HG02870 (cell line): ENCODE measurements at regions not wholly inside any gene's neighbourhood (a gene's known extent, or its start where the extent isn't known, plus 50 kb on each side); places are given as distances from the start of the nearest gene placed in this dataset.
"Not testable (repeated sequence)": the region's sequence is repeated elsewhere in the genome, so short reads cannot be mapped to it uniquely, and the experiment has no call there.

Source experiments
- ATAC-seq: cut with Tn5 transposase; IDR thresholded peaks from one replicate; pipeline ENCODE4 v1.9.1; 2021; ENCODE audit warnings: mild to moderate bottlenecking, moderate library complexity; ENCODE audit not compliant: unreplicated experiment

GRCh38 chr9:79049371-79049770 lies 522.4 kb upstream of the TLE4 start:
- no peak for ATAC-seq

GRCh38 chr9:79053598-79053997 lies 518.2 kb upstream of the TLE4 start:
- peak; percentile 59 for ATAC-seq

GRCh38 chr9:79054500-79054899 lies 517.3 kb upstream of the TLE4 start:
- ATAC-seq: no peak

GRCh38 chr9:79056041-79056440 lies 515.7 kb upstream of the TLE4 start:
- no peak for ATAC-seq

- ATAC-seq: no peak
Observed at GRCh38 chr9:79057576-79057975, 514.2 kb upstream of the TLE4 start.

GRCh38 chr9:79060766-79061165 lies 511.0 kb upstream of the TLE4 start:
- ATAC-seq: no peak

GRCh38 chr9:79061752-79062616 lies 509.8 kb upstream of the TLE4 start:
- no peak for ATAC-seq

- ATAC-seq: no peak
Observed at GRCh38 chr9:79073201-79073600, 498.6 kb upstream of the TLE4 start.

- no peak for ATAC-seq
Observed at GRCh38 chr9:79080536-79080935, 491.2 kb upstream of the TLE4 start.

- ATAC-seq: no peak
Observed at GRCh38 chr9:79083621-79084020, 488.1 kb upstream of the TLE4 start.

- no peak for ATAC-seq
Observed at GRCh38 chr9:79087133-79087532, 484.6 kb upstream of the TLE4 start.

- ATAC-seq: no peak
Observed at GRCh38 chr9:79089054-79089560, 482.7 kb upstream of the TLE4 start.

- ATAC-seq: not testable (repeated sequence)
Observed at GRCh38 chr9:79089851-79090250, 481.9 kb upstream of the TLE4 start.

GRCh38 chr9:79103257-79103656 lies 468.5 kb upstream of the TLE4 start:
- ATAC-seq: not testable (repeated sequence)

GRCh38 chr9:79104216-79104615 lies 467.5 kb upstream of the TLE4 start:
- no peak for ATAC-seq

- ATAC-seq: no peak
Observed at GRCh38 chr9:79104951-79105350, 466.8 kb upstream of the TLE4 start.

GRCh38 chr9:79107911-79108676 lies 463.7 kb upstream of the TLE4 start:
- no peak for ATAC-seq

GRCh38 chr9:79111653-79112052 lies 460.1 kb upstream of the TLE4 start:
- no peak for ATAC-seq

GRCh38 chr9:79115176-79115575 lies 456.6 kb upstream of the TLE4 start:
- ATAC-seq: no peak

- ATAC-seq: no peak
Observed at GRCh38 chr9:79116041-79116440, 455.7 kb upstream of the TLE4 start.

GRCh38 chr9:79116709-79117108 lies 455.1 kb upstream of the TLE4 start:
- ATAC-seq: no peak

GRCh38 chr9:79120533-79120932 lies 451.2 kb upstream of the TLE4 start:
- ATAC-seq: no peak
